Mesothelial cell of epicardium (in vitro differentiated cells): ENCODE measurements at regions not wholly inside any gene's neighbourhood (a gene's known extent, or its start where the extent isn't known, plus 50 kb on each side); places are given as distances from the start of the nearest gene placed in this dataset.

ENCODE experiments used
- DNase-seq, 2 experiments: peaks; one replicate each; pipeline ENCODE4 v3.0.0; 2021; ENCODE audit warnings: low spot score in 2 of 2; ENCODE audit not compliant: unreplicated experiment in 2 of 2
- H3K27ac Mint-ChIP-seq: 2 replicates; pipeline ENCODE4 v1.8.0; 2021; ENCODE audit warnings: mixed read lengths
- H3K27me3 Mint-ChIP-seq: 2 replicates; pipeline ENCODE4 v1.8.0; 2021; ENCODE audit warnings: low read depth, mixed read lengths
- H3K36me3 Mint-ChIP-seq: 2 replicates; pipeline ENCODE4 v1.8.0; 2021; ENCODE audit warnings: mixed read lengths
- H3K4me1 Mint-ChIP-seq: 2 replicates; pipeline ENCODE4 v1.8.0; 2021; ENCODE audit warnings: mixed read lengths
- H3K4me3 Mint-ChIP-seq: 2 replicates; pipeline ENCODE4 v1.8.0; 2021; ENCODE audit warnings: mild to moderate bottlenecking, moderate library complexity, mixed read lengths
- H3K9me3 Mint-ChIP-seq: 2 replicates; pipeline ENCODE4 v1.8.0; 2021; ENCODE audit warnings: mixed read lengths
- TF ChIP-seq, protein P1 (sequence below): fragments of 200-600 bp; sonication (generic); IDR thresholded peaks from one replicate; pipeline ENCODE4 v1.5.0; 2021; ENCODE audit warnings: antibody characterized with exemption; ENCODE audit not compliant: unreplicated experiment

DNA sequence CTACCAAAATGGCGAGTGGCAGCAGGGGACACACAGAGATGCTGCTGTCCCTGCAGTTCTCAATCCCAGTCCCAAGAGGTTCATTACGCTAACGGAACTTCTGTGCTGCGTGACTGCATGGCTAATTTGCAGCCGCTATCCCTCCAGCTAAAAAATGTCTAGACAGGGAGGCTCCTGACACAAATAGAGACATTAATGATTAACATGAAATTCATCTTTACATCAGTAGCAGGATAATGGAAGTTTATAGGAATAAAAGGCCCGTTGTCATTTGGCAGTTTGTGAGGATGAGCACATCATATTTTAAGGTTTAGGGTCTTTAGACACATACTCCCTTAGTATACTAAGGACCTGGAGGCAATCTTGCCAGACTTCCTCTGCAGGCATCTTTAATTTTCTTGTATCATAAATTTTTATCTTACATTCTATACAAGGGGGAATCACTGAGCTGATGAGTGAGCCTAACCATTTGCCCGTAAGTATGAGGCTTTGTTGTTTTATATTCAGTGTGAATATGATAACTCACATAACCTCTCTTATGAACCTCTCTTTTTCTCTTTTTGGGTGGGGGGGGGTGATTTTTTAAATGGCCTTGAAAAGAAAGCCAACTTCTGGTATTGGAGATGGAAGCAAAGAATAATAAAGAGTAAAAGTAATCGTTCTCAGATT is 99.8 kb upstream of the OR9G4 start:
- Mint-ChIP-seq H3K27me3 (peaks cover 5% of the 10 kb centered on the region), H3K4me3 (no peak overlapping the region), H3K27ac (no peak overlapping the region), H3K4me1 (peaks cover 21% of the 10 kb centered on the region), H3K36me3 (no peaks in the 10 kb centered on the region), H3K9me3 (peaks cover 4% of the 10 kb centered on the region)
- TF ChIP-seq, protein P1, sequence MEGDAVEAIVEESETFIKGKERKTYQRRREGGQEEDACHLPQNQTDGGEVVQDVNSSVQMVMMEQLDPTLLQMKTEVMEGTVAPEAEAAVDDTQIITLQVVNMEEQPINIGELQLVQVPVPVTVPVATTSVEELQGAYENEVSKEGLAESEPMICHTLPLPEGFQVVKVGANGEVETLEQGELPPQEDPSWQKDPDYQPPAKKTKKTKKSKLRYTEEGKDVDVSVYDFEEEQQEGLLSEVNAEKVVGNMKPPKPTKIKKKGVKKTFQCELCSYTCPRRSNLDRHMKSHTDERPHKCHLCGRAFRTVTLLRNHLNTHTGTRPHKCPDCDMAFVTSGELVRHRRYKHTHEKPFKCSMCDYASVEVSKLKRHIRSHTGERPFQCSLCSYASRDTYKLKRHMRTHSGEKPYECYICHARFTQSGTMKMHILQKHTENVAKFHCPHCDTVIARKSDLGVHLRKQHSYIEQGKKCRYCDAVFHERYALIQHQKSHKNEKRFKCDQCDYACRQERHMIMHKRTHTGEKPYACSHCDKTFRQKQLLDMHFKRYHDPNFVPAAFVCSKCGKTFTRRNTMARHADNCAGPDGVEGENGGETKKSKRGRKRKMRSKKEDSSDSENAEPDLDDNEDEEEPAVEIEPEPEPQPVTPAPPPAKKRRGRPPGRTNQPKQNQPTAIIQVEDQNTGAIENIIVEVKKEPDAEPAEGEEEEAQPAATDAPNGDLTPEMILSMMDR, result no peak
- DNase-seq, result no peak

DNA sequence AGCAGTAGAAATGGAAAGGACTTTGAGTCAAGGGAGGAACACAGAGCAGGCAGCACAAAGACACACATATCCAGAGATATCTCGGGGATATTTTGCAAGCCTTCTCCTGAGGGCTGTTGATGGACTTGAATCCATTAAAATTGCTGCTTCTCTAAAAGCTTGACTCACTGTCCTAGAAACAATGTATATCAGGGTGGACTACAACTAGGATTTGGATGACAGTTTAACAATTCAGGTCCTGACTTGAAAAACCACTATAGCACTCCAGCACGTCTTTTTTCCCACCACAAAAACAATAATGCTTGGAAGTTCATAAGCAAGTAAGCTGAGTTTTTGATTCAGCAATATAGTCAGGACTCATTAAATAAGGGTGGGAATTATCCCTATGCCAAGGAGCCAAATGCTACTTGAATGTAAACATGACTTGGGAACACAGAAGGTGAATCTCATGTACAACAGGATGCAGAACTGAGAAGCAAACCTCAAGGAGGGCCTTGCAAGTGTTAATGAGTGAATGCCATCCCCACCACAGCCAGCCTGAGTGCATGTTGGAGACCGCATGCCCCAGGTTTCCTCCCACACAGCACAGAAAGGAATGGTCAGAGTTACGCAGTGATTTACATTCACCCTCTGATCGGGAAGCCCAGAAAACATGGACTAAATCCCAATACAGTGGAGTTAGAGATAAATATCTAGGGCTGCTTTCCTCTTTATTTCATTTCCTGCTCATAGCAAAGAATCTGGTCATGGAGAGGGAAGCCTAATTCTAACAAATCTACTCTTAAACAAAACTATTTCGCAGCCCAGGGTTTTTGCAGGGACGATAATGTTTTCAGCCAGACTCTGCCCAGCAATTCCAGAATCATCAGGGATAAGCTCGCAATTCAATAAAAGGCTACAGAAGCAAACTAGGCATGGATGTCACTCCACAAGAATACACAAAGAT is 98.4 kb upstream of the OR9G4 start:
- Mint-ChIP-seq H3K27me3 (peaks cover 12% of the 10 kb centered on the region), H3K27ac (no peak overlapping the region), H3K36me3 (no peaks in the 10 kb centered on the region), H3K9me3 (peaks cover 4% of the 10 kb centered on the region), H3K4me3 (no peak overlapping the region), H3K4me1 (peaks cover 21% of the 10 kb centered on the region)
- no peak for DNase-seq
- TF ChIP-seq, protein P1, result no peak

DNA sequence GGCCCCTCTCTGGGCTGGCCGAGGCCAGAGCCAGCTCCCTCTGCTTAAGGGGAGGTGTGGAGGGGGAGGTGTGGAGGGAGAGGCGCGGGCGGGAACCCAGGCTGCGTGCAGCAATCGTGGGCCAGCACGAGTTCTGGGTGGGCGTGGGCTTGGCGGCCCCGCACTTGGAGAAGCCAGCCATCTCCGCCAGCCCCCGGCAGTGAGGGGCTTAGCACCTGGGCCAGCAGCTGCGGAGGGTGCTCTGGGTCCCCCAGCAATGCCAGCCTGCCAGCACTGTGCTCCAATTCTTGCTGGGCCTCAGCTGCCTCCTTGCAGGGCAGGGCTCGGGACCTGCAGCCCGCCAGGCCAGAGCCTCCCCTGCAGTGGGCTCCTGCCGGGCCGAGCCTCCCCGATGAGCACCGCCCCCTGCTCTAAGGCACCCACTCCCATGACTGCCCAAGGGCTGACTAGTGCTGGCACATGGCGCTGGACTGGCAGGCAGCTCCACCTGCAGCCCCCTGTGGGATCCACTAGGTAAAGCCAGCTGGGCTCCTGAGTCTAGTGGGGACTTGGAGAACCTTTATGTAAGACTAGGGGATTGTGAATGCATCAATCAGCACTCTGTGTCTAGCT is 96.7 kb upstream of the OR9G4 start:
- DNase-seq, result no peak
- no peak overlapping the region for H3K4me3 Mint-ChIP-seq
- no peaks in the 10 kb centered on the region for H3K36me3 Mint-ChIP-seq
- H3K27ac Mint-ChIP-seq, result no peak overlapping the region
- no peaks in the 10 kb centered on the region for H3K9me3 Mint-ChIP-seq
- TF ChIP-seq, protein P1, result no peak
- H3K4me1 Mint-ChIP-seq, result peaks cover 21% of the 10 kb centered on the region
- H3K27me3 Mint-ChIP-seq, result peaks cover 16% of the 10 kb centered on the region

DNA sequence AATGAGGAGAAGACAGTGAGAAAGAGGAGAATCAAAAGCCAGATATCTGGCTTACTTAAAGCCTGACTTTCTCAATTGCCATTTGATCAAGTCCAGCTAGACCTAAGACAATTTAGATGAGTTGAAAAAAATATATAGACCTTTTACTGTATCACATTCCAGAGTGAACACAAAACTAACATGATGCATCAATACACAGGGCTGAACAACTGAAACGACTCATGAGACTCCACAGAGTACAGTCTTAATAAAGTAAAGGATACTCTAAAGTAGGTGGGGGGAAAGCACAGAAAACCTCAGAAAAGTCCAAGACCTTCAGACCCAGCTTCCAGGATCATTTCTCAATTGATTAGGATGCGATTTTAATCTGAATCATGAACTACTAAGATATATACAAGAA is 95.3 kb upstream of the OR9G4 start:
- Mint-ChIP-seq H3K27me3 (peaks cover 16% of the 10 kb centered on the region), H3K9me3 (no peaks in the 10 kb centered on the region), H3K4me3 (no peak overlapping the region), H3K4me1 (peaks cover 21% of the 10 kb centered on the region), H3K27ac (no peak overlapping the region), H3K36me3 (no peaks in the 10 kb centered on the region)
- DNase-seq, result no peak
- TF ChIP-seq, protein P1, result no peak

DNA sequence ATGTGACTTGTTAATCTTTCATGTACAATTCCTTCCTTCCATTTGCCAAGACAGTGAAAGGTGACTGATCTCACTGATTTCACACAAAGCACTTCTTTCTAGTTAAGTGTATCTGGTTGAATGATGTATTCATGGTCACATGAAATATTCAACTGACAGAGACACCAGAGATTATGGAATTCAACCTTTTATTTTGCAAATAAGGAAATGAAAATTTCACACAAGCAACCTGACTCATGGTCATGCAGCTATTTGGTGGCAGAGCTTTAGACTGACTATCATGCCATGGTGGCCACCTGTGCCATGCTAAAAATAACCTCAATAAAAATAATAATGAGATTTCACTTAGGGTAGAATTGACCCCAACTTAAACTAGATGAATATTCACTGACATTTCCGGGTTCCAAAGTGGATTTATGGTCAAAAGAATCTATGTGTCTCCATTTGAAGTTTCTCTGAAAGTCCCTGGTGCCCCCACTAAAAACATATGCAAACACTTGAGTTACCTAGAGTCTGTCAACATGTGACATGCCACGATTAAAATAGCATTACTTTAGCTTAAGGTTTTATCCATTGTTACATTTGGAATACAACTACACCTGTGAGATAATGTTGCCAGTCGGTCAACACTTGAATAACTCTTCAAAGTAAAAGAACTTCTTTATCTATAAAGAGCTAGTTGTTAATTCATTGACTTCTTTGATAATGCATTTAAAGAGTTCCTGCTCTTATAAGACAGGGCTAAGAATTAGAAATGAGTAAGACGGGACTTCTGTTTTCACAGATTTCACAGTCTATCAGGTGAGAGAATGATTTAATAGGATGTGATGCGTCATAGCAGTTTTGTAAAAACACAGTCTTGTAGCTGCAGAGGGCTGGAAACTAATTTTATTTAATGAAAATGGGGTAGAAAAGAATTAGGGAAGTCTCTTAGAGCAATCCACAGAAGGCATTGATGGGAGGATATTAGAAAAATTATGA is 94.6 kb upstream of the OR9G4 start:
- Mint-ChIP-seq H3K27ac (no peak overlapping the region), H3K4me1 (peaks cover 16% of the 10 kb centered on the region), H3K9me3 (no peaks in the 10 kb centered on the region), H3K36me3 (no peaks in the 10 kb centered on the region), H3K4me3 (no peak overlapping the region), H3K27me3 (peaks cover 16% of the 10 kb centered on the region)
- no peak for DNase-seq
- TF ChIP-seq, protein P1, result no peak
